ENCODE measurements at regions not wholly inside any gene's neighbourhood (a gene's known extent, or its start where the extent isn't known, plus 50 kb on each side); places are given as distances from the start of the nearest gene placed in this dataset.

- ChIA-PET CTCF (no interaction called here), POLR2A (ENCODE audit: unreplicated experiment) (no interaction called here)
- H3K9me3 ChIP-seq (ENCODE audit: insufficient read depth, low read depth): no peaks in the 10 kb centered on the region
- H3K4me3 ChIP-seq: no peak overlapping the region
- H2AFZ ChIP-seq: no peak overlapping the region
- H3K4me2 ChIP-seq: no peak overlapping the region
- intact Hi-C loops (cut with micrococcal nuclease; ENCODE audit: unreplicated experiment): no loop called here
- BruUV-seq (replicated peaks): no TSS peak
- no peak for DNase-seq
- no peaks in the 10 kb centered on the region for H4K20me1 ChIP-seq (ENCODE audit: insufficient read depth)
- no peaks in the 10 kb centered on the region for H3K79me2 ChIP-seq (ENCODE audit: low read depth)
- TF ChIP-seq EZH2 (IDR thresholded peaks at IDR 0.05; ENCODE audit: low read depth) (no peak), CTCF (conservative IDR thresholded peaks at IDR 0.05) (no peak)
- H3F3A ChIP-seq (ENCODE audit: insufficient read depth, low read depth): no peaks in the 10 kb centered on the region
- H3K27ac ChIP-seq: no peak overlapping the region
- no peaks in the 10 kb centered on the region for H3K36me3 ChIP-seq (ENCODE audit: low read depth)
- H3K4me1 ChIP-seq (replicated peaks; ENCODE audit: insufficient read depth): no peaks in the 10 kb centered on the region
- H3K27me3 ChIP-seq (ENCODE audit: insufficient read depth, low read depth): peaks cover 29% of the 10 kb centered on the region; the same call in 1 of the 2 replicates
- no peaks in the 10 kb centered on the region for H3K9me2 ChIP-seq (ENCODE audit: insufficient read depth)
Measured at GRCh38 chr2:129375632-129376425, 603.6 kb upstream of the RAB6C start.

GRCh38 chr2:129376426-129377077 lies 602.9 kb upstream of the RAB6C start:
- Histone ChIP-seq H3K4me3 (no peak overlapping the region), H4K20me1 (ENCODE audit: insufficient read depth) (no peaks in the 10 kb centered on the region), H3K4me1 (replicated peaks; ENCODE audit: insufficient read depth) (no peaks in the 10 kb centered on the region), H3K9me3 (ENCODE audit: insufficient read depth, low read depth) (no peaks in the 10 kb centered on the region), H3F3A (ENCODE audit: insufficient read depth, low read depth) (no peaks in the 10 kb centered on the region), H2AFZ (no peak overlapping the region), H3K27me3 (ENCODE audit: insufficient read depth, low read depth) (peaks cover 25% of the 10 kb centered on the region; the same call in 1 of the 2 replicates), H3K9me2 (ENCODE audit: insufficient read depth) (no peaks in the 10 kb centered on the region), H3K4me2 (no peak overlapping the region), H3K79me2 (ENCODE audit: low read depth) (no peaks in the 10 kb centered on the region), H3K27ac (no peak overlapping the region), H3K36me3 (ENCODE audit: low read depth) (no peaks in the 10 kb centered on the region)
- no peak for TF ChIP-seq EZH2 (IDR thresholded peaks at IDR 0.05; ENCODE audit: low read depth)
- no peak for TF ChIP-seq CTCF (conservative IDR thresholded peaks at IDR 0.05)
- BruUV-seq (replicated peaks): no TSS peak
- no peak for DNase-seq
- intact Hi-C loops (cut with micrococcal nuclease; ENCODE audit: unreplicated experiment): no loop called here
- POLR2A ChIA-PET (ENCODE audit: unreplicated experiment): no interaction called here
- CTCF ChIA-PET: no interaction called here

- ChIA-PET CTCF (no interaction called here), POLR2A (ENCODE audit: unreplicated experiment) (no interaction called here)
- intact Hi-C loops (cut with micrococcal nuclease; ENCODE audit: unreplicated experiment): no loop called here
- Histone ChIP-seq H3K9me2 (ENCODE audit: insufficient read depth) (no peaks in the 10 kb centered on the region), H3K27ac (no peak overlapping the region), H3K4me1 (replicated peaks; ENCODE audit: insufficient read depth) (no peaks in the 10 kb centered on the region), H3K27me3 (ENCODE audit: insufficient read depth, low read depth) (peaks cover 25% of the 10 kb centered on the region; the same call in 1 of the 2 replicates), H3K9me3 (ENCODE audit: insufficient read depth, low read depth) (no peaks in the 10 kb centered on the region), H3K79me2 (ENCODE audit: low read depth) (no peaks in the 10 kb centered on the region), H3K4me2 (no peak overlapping the region), H4K20me1 (ENCODE audit: insufficient read depth) (no peaks in the 10 kb centered on the region), H3K4me3 (no peak overlapping the region), H3F3A (ENCODE audit: insufficient read depth, low read depth) (no peaks in the 10 kb centered on the region), H3K36me3 (ENCODE audit: low read depth) (no peaks in the 10 kb centered on the region), H2AFZ (no peak overlapping the region)
- BruUV-seq (replicated peaks): no TSS peak
- TF ChIP-seq EZH2 (IDR thresholded peaks at IDR 0.05; ENCODE audit: low read depth): no peak
- no peak for DNase-seq
Measured at GRCh38 chr2:129377078-129377469, 602.4 kb upstream of the RAB6C start.
